Subcutaneous abdominal adipose tissue (tissue), 5 donors: ENCODE measurements at regions not wholly inside any gene's neighbourhood (a gene's known extent, or its start where the extent isn't known, plus 50 kb on each side); places are given as distances from the start of the nearest gene placed in this dataset.

Experiments
- H3K27ac ChIP-seq: one replicate; pipeline ENCODE4 v1.7.0; 2013; ENCODE audit warnings: low read depth, mild to moderate bottlenecking, inconsistent platforms, low read length, moderate library complexity
- H3K27me3 ChIP-seq, 5 donors: one replicate each; pipeline ENCODE4 v1.7.0; 2013; ENCODE audit warnings: low read length in 5 of 5, inconsistent platforms in 1 of 5; ENCODE audit not compliant: control insufficient read depth in 5 of 5, insufficient read depth in 4 of 5
- H3K36me3 ChIP-seq, 5 donors: one replicate each; pipeline ENCODE4 v1.7.0; 2013; ENCODE audit warnings: low read length in 5 of 5; ENCODE audit not compliant: control insufficient read depth in 5 of 5, insufficient read depth in 5 of 5
- H3K4me1 ChIP-seq, 5 donors: one replicate each; pipeline ENCODE4 v1.7.0; 2013; ENCODE audit warnings: low read length in 5 of 5, mild to moderate bottlenecking in 3 of 5, moderate library complexity in 1 of 5; ENCODE audit not compliant: control insufficient read depth in 5 of 5, insufficient read depth in 5 of 5
- H3K4me3 ChIP-seq, 5 donors: one replicate each; pipeline ENCODE4 v1.7.0; 2013; ENCODE audit warnings: low read length in 5 of 5, low read depth in 1 of 5
- H3K9ac ChIP-seq, 5 donors: one replicate each; pipeline ENCODE4 v1.7.0; 2013; ENCODE audit warnings: low read length in 5 of 5, mild to moderate bottlenecking in 4 of 5, moderate library complexity in 3 of 5
- H3K9me3 ChIP-seq, 5 donors: one replicate each; pipeline ENCODE4 v1.7.0; 2013; ENCODE audit warnings: low read length in 5 of 5; ENCODE audit not compliant: control insufficient read depth in 5 of 5
- donor health status: healthy.
- donor health status: healthy.
- donor health status: healthy.
- donor health status: healthy.
- donor health status: healthy.

DNA sequence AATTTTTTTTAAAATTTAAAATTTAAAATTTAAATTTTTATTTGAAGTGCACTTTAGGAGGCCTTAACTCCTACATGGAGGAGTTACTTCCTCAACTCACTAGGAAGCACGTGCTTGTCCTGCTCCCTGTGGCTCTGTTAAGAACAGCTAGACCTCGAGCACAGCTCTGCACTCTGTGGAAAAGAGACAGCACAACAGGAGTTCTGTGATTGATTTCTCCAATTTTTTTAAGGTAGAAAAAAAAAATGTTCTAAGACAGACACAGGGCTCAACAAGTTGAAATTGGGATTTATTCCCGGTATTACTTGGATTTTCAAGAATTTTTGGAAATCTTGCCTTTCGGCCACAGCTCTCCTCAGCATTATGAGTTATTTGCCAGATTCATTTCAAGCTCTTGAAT is 356.6 kb upstream of the LYPLAL1 start:
- Histone ChIP-seq H3K27ac (no peak overlapping the region), H3K27me3 (no peaks in the 10 kb centered on the region)

DNA sequence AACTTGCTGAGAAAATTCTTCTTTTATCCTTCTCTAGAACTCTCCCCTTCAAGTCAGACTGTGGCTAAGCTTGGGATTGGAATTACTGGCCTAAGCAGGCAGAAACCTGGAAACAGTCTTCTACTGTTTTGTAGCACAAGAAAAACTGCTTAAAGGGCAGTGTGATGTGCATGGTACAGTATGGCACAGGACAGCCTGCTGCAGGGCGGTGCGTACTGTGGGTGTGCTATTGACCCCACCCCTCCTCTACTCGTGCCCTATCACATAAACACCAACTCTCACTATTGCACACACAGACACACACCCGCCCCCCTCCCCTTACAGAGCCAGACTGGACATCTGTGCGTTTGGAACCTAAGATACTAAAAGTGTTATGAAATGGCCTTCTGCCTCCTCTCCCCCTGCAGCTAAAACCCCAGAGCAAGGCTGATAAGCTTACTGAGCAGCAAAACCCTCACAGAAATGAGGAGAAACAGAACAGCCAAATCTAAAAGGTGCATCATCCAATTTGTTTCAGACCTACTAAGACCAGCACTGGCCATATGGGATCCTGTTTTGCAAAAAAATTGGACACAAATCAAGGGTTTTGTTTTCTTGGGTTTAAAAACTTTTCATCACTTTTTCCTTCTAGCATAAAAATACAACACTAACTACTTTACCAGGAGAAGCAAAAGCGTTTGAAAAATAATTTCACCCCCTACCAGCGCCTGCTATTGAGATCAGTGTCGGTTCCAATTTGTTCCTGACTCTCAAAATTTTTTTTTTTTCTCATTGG is 355.8 kb upstream of the LYPLAL1 start:
- H3K9me3 ChIP-seq, result no peaks in the 10 kb centered on the region
- H3K27me3 ChIP-seq, result no peaks in the 10 kb centered on the region
- peaks cover 2 to 11% (median 4%) of the 10 kb centered on the region in 5 donors for H3K4me1 ChIP-seq
- H3K9ac ChIP-seq, result no peak overlapping the region
- no peak overlapping the region for H3K4me3 ChIP-seq
- no peaks in the 10 kb centered on the region for H3K36me3 ChIP-seq
- H3K27ac ChIP-seq, result no peak overlapping the region

More for the DNA sequence above, 356.6 kb upstream of the LYPLAL1 start:
- H3K4me3 ChIP-seq, result no peak overlapping the region
- no peaks in the 10 kb centered on the region for H3K36me3 ChIP-seq
- no peaks in the 10 kb centered on the region for H3K9me3 ChIP-seq
- no peak overlapping the region for H3K9ac ChIP-seq
- peaks cover 2 to 11% (median 4%) of the 10 kb centered on the region in 5 donors for H3K4me1 ChIP-seq

DNA sequence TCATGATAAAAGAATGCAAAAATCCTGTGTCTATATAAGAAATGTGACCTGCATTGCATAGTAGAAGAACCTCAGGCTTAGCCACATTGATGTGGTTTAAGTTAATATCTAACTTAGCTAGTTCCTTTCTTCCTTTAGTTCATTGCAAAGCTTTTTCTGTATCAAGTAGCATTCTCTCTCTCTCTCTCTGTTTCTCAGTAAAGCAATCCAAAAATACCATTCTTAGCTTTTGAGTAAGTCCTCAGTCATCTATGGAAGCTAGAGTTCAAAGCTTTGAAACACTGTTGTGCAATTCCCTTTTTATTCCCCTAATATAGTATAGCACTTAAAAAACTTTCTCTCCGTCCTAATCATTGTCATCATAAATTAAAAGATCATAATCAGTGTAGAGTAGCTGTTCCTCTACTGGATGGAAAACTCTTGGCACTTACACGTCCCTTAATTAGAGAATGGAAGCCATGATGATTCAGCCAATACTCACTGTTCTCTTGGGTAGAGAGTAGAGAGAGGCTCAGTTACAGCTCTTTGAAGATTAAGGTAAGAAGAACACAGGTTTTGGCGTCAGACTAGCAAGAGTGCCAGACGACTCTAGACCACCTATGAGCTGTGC is 350.3 kb upstream of the LYPLAL1 start:
- H3K27ac ChIP-seq, result no peak overlapping the region
- no peak overlapping the region for H3K4me3 ChIP-seq
- H3K4me1 ChIP-seq, result no peaks in the 10 kb centered on the region

DNA sequence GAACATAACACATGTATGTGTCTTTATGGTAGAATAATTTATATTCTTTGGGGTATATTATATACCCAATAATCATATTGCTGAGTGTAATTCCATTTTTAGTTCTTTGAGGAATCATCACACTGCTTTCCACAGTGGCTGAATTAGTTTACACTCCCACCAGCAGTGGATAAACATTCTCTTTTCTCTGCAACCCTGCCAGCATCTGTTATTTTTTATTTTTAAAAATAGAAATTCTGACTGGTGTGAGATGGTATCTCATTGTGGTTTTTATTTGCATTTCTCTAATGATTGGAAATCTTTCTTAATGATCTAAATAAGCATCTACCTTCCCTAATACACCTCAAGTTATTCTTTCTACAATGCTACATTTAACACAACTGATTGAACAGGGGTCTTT is 346.2 kb upstream of the LYPLAL1 start:
- Histone ChIP-seq H3K4me1 (no peaks in the 10 kb centered on the region), H3K9ac (no peak overlapping the region), H3K4me3 (no peak overlapping the region), H3K36me3 (no peaks in the 10 kb centered on the region), H3K27ac (no peak overlapping the region), H3K27me3 (no peaks in the 10 kb centered on the region), H3K9me3 (no peaks in the 10 kb centered on the region)

More for the DNA sequence above, 350.3 kb upstream of the LYPLAL1 start:
- Histone ChIP-seq H3K9me3 (no peaks in the 10 kb centered on the region), H3K27me3 (no peaks in the 10 kb centered on the region), H3K36me3 (no peaks in the 10 kb centered on the region), H3K9ac (no peak overlapping the region)

DNA sequence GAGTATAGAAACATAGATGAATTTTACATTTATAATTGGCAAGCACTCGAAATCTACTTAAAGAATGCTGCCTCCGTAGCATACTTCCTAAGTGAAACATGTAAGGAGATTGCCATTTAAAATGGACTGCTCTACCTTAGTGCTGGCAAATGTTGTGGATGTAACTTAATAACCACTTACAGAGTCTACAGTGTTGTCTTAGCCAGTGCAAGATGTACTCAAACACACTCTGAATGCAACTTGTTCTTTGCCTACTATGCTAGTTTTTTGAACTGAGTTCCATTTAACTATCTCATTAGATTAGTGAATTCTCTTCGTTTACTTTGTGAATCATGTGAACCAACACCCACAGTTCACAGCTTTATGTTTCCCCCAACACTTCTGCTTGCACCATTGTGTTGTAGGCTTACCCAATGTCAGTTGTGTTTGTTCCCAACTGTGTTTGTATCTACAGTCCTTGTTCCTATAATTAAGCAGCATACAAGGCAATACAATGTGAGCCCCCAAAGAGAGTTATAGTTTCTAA is 345.5 kb upstream of the LYPLAL1 start:
- Histone ChIP-seq H3K4me1 (no peaks in the 10 kb centered on the region), H3K27me3 (no peaks in the 10 kb centered on the region), H3K36me3 (no peaks in the 10 kb centered on the region), H3K27ac (no peak overlapping the region), H3K4me3 (no peak overlapping the region), H3K9me3 (no peaks in the 10 kb centered on the region), H3K9ac (no peak overlapping the region)

DNA sequence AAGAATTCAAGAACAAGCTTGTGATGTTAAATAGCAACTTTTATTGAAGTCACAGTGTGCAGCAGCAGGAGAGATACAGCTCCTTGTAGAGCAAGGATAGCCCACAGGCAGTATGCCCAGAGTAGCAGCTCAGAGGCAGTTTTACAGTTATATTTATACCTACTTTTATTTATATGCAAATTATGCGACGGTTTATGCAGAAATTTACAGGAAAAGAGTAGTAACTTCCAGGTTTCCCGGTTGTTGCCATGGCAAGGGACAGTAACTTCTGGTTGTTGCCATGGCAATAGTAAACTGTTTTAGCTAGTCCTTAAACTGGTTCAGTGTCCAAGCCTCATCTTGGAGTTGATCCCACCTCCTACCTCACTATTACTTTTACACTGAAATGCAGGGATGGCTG is 344.6 kb upstream of the LYPLAL1 start:
- Histone ChIP-seq H3K4me3 (no peak overlapping the region), H3K9me3 (no peaks in the 10 kb centered on the region), H3K4me1 (no peaks in the 10 kb centered on the region), H3K27me3 (no peaks in the 10 kb centered on the region), H3K27ac (no peak overlapping the region), H3K9ac (no peak overlapping the region), H3K36me3 (no peaks in the 10 kb centered on the region)

DNA sequence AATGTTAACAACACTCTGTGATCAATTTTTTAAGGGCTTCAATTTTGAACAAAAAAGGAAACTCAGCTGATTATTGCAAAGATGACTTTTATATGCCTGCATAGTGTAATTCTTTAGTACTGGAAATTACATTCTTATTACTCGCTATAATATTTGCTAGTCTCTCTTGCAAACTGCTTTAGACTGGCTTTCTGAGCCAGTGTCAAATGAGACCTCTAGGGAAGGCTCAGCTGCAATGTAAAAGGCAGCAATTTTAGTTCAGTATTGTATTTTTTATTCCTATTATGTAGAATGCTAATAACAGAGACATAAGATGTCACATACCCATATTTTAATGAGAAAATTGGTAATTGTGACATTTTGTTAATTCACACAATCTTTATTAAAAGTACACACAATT is 338.1 kb upstream of the LYPLAL1 start:
- H3K4me3 ChIP-seq, result no peak overlapping the region
- no peaks in the 10 kb centered on the region for H3K36me3 ChIP-seq
- H3K27me3 ChIP-seq, result no peaks in the 10 kb centered on the region
- H3K4me1 ChIP-seq, result no peaks in the 10 kb centered on the region
- H3K27ac ChIP-seq, result no peak overlapping the region
- H3K9ac ChIP-seq, result no peak overlapping the region
- no peaks in the 10 kb centered on the region for H3K9me3 ChIP-seq

DNA sequence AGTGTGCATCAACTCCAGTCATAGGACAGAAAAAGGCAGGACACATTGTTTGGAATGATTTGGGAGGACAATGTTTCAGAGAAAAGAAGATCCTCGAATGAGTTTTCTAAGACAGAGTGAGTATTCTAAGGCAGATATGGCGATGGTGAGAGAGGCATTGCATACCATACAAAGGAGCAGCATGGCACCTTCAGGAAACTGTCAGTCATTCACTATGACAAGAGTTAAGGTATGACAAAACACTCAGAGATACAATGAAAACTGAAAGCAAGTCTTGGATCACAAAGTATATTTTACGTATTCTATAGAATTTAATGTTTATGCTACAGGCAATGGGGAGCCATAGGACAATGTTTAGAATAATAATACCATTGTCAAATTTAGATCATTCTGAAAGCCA is 337.4 kb upstream of the LYPLAL1 start:
- H3K4me1 ChIP-seq, result no peaks in the 10 kb centered on the region
- H3K27ac ChIP-seq, result no peak overlapping the region
- H3K9ac ChIP-seq, result no peak overlapping the region
- H3K36me3 ChIP-seq, result no peaks in the 10 kb centered on the region
- H3K27me3 ChIP-seq, result no peaks in the 10 kb centered on the region
- H3K9me3 ChIP-seq, result no peaks in the 10 kb centered on the region
- H3K4me3 ChIP-seq, result no peak overlapping the region

DNA sequence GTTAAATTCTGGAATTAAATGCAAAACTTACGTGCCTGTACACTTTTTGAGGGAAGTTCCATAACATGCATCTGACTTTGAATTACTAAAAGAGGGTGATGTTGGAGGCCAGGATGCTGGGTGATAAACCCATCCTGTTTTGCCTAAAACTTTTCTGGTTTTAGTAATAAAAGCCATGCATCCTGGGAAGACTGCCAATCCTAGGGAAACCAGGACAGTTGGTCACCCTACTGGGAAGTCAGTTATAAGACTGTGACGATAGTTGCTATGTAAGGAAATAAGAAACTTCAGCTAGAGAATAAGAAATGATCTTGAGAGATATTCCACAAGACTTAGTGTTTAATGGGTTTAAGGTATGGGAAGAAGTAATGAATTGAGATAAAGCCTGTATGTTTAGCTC is 336.6 kb upstream of the LYPLAL1 start:
- no peak overlapping the region for H3K4me3 ChIP-seq
- H3K4me1 ChIP-seq, result no peaks in the 10 kb centered on the region
- H3K27me3 ChIP-seq, result no peaks in the 10 kb centered on the region

DNA sequence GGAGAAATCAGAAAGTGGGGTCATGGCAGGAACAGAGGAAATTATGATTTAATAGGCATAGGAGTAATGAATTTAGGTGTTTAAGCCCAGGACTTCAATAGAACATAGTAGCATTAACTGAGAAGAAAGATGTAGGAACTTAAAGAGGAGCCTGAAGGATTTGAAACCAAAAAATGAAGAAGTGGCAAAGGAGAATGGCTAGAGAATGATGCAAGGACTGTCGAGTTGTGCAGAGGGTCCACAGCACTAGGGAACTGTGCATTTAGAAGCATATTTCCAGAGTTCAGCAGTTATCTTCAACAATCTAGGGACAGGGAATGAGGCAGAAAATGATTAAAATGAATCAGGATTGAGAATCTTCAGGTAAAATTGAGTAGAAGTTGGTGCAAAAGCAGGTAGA is 328.1 kb upstream of the LYPLAL1 start:
- Histone ChIP-seq H3K36me3 (no peaks in the 10 kb centered on the region), H3K9me3 (no peaks in the 10 kb centered on the region), H3K4me3 (no peak overlapping the region), H3K9ac (no peak overlapping the region), H3K27ac (no peak overlapping the region), H3K27me3 (no peaks in the 10 kb centered on the region), H3K4me1 (no peaks in the 10 kb centered on the region)

More for the DNA sequence above, 336.6 kb upstream of the LYPLAL1 start:
- H3K27ac ChIP-seq, result no peak overlapping the region
- no peak overlapping the region for H3K9ac ChIP-seq
- no peaks in the 10 kb centered on the region for H3K9me3 ChIP-seq
- H3K36me3 ChIP-seq, result no peaks in the 10 kb centered on the region
